K562 (cell line): ENCODE measurements at regions not wholly inside any gene's neighbourhood (a gene's known extent, or its start where the extent isn't known, plus 50 kb on each side); places are given as distances from the start of the nearest gene placed in this dataset.

Experiments
- ATAC-seq: fragments of 200-7000 bp; cut with Tn5 transposase; 3 replicates; pipeline ENCODE4 v1.9.1; 2020; ENCODE audit warnings: moderate library complexity
- BruUV-seq: library from RNA; stranded (reverse); fragments of 400-500 nt; replicated peaks from 2 replicates; lab custom pipeline; 2021; lab: Mats Ljungman, UMichigan
- CTCF ChIA-PET: fragments of 300-600 bp; formaldehyde crosslinking; extraction: SDS; loops from one replicate; lab custom pipeline; 2021; ENCODE audit warnings: low intra/inter-chr PET ratio; lab: Yijun Ruan, JAX
- POLR2A ChIA-PET: fragments of 300-600, 350-650 bp; sonication (Branson Sonifier 250); formaldehyde crosslinking; extraction: SDS; loops from one replicate; lab custom pipeline; 2021; ENCODE audit warnings: antibody characterized with exemption, inconsistent platforms; lab: Yijun Ruan, JAX
- DNase-seq, 4 experiments: peaks; one replicate each; pipeline versions ENCODE4 v3.0.0 to v3.0.0-alpha.2; 2011 to 2018; ENCODE audit warnings: low spot score in 3 of 4, mixed read lengths in 3 of 4; ENCODE audit errors: extremely low read depth in 1 of 4
- FAIRE-seq: peaks from 2 replicates; lab custom pipeline; 2011; peaks lifted over from hg19 to GRCh38; lab: Jason Lieb, UNC
- H2AFZ ChIP-seq: 2 replicates; pipeline ENCODE4 v1.6.0; 2011; ENCODE audit warnings: low read depth, low read length, control low read depth, inconsistent platforms
- H3K27ac ChIP-seq: fragments of 200-600 bp; 3 replicates; pipeline ENCODE4 v1.8.0; 2011; ENCODE audit warnings: low read depth, mild to moderate bottlenecking, control low read depth, inconsistent platforms, low read length, moderate library complexity, mixed read lengths; ENCODE audit errors: extremely low read depth
- H3K27me3 ChIP-seq, 2 experiments: fragments of 300-600 bp in 1 of 2; 2 replicates in 1 of 2; 3 replicates in 1 of 2; pipeline versions ENCODE4 v1.6.0 to v1.8.0; 2011; ENCODE audit warnings: inconsistent platforms in 2 of 2, low read length in 2 of 2, mild to moderate bottlenecking in 1 of 2, mixed read lengths in 1 of 2, moderate library complexity in 1 of 2; ENCODE audit not compliant: control insufficient read depth in 2 of 2, insufficient read depth in 2 of 2
- H3K36me3 ChIP-seq: fragments of 300-600 bp; 3 replicates; pipeline ENCODE4 v1.8.0; 2011; ENCODE audit warnings: mild to moderate bottlenecking, low read length, inconsistent platforms; ENCODE audit not compliant: control insufficient read depth, insufficient read depth
- H3K4me1 ChIP-seq, 2 experiments: fragments of 200-600 bp in 1 of 2; replicated peaks in 1 of 2; 2 replicates in 1 of 2; 3 replicates in 1 of 2; pipeline versions ENCODE4 v1.5.1 to v1.8.0; 2011; ENCODE audit warnings: inconsistent platforms in 2 of 2, low read length in 2 of 2, mild to moderate bottlenecking in 1 of 2, mixed read lengths in 1 of 2, moderate library complexity in 1 of 2; ENCODE audit not compliant: control insufficient read depth in 2 of 2, insufficient read depth in 2 of 2
- H3K4me2 ChIP-seq: 2 replicates; pipeline ENCODE4 v1.6.1; 2011; ENCODE audit warnings: low read length, control low read depth, inconsistent platforms, mixed read lengths; ENCODE audit not compliant: insufficient read depth
- H3K4me3 ChIP-seq: fragments of 200-600 bp; sonication (generic), shearing (Covaris generic); 2 replicates; pipeline ENCODE4 v1.5.1; 2016; ENCODE audit warnings: control low read depth, inconsistent platforms
- H3K79me2 ChIP-seq: fragments of 200-600 bp; 3 replicates; pipeline ENCODE4 v1.8.0; 2011; ENCODE audit warnings: low read length, inconsistent platforms; ENCODE audit not compliant: control insufficient read depth, insufficient read depth
- H3K9ac ChIP-seq, 2 experiments: 2 replicates each; pipeline versions ENCODE4 v1.6.0 to v1.6.1; 2011; ENCODE audit warnings: low read depth in 2 of 2, low read length in 2 of 2, control low read depth in 1 of 2, inconsistent platforms in 1 of 2, mild to moderate bottlenecking in 1 of 2, mixed read lengths in 1 of 2; ENCODE audit not compliant: insufficient read depth in 1 of 2
- H3K9me1 ChIP-seq: one replicate; pipeline ENCODE4 v1.6.0; 2011; ENCODE audit warnings: inconsistent platforms, mild to moderate bottlenecking, low read length, moderate library complexity; ENCODE audit not compliant: control insufficient read depth, insufficient read depth
- H3K9me3 ChIP-seq: replicated peaks from 2 replicates; pipeline ENCODE4 v1.5.1; 2011; ENCODE audit warnings: low read depth, low read length, inconsistent platforms; ENCODE audit not compliant: control insufficient read depth, insufficient read depth
- H4K20me1 ChIP-seq: replicated peaks from 2 replicates; pipeline ENCODE4 v1.6.1; 2011; ENCODE audit warnings: low read length, inconsistent platforms, mixed read lengths; ENCODE audit not compliant: control insufficient read depth, insufficient read depth
- ARHGAP35 ChIP-seq: fragments of 450-650 bp; IDR thresholded peaks from 2 replicates; pipeline ENCODE4 v1.6.1; 2018; ENCODE audit not compliant: partially characterized antibody
- BMI1 ChIP-seq: fragments of 150-350 bp; IDR thresholded peaks from 2 replicates; pipeline ENCODE4 v1.6.1; 2014; ENCODE audit warnings: low read length
- BRF1 ChIP-seq: IDR thresholded peaks from 3 replicates; pipeline ENCODE4 v1.6.1; 2011; ENCODE audit warnings: borderline replicate concordance, mild to moderate bottlenecking; ENCODE audit not compliant: insufficient read length; ENCODE audit errors: extremely low read depth
- CREM ChIP-seq: IDR thresholded peaks from 2 replicates; pipeline ENCODE4 v1.6.1; 2014; ENCODE audit warnings: antibody characterized with exemption, low read depth
- DEAF1 ChIP-seq: fragments of 450-650 bp; formaldehyde crosslinking; IDR thresholded peaks from 2 replicates; pipeline ENCODE4 v1.4.0; 2020; ENCODE audit warnings: mild to moderate bottlenecking, moderate library complexity
- EP400 ChIP-seq: fragments of 450-650 bp; IDR thresholded peaks from 2 replicates; pipeline ENCODE4 v1.6.1; 2017; ENCODE audit warnings: antibody characterized with exemption, mild to moderate bottlenecking, moderate library complexity
- GATAD2A ChIP-seq: fragments of 450-650 bp; IDR thresholded peaks from 2 replicates; pipeline ENCODE4 v1.6.1; 2017
- LARP7 ChIP-seq: fragments of 450-650 bp; IDR thresholded peaks from 2 replicates; pipeline ENCODE4 v1.6.1; 2016
- NONO ChIP-seq, 2 experiments: fragments of 200-400 bp in 1 of 2; fragments of 450-650 bp in 1 of 2; formaldehyde crosslinking in 1 of 2; IDR thresholded peaks; 2 replicates each; pipeline ENCODE4 v1.6.1; 2017; ENCODE audit warnings: low read depth in 2 of 2, mild to moderate bottlenecking in 2 of 2, moderate library complexity in 2 of 2, low read length in 1 of 2
- PHF20 ChIP-seq: fragments of 450-650 bp; IDR thresholded peaks from 2 replicates; pipeline ENCODE4 v1.6.1; 2018; ENCODE audit not compliant: partially characterized antibody
- RBM25 ChIP-seq: fragments of 200-400 bp; formaldehyde crosslinking; IDR thresholded peaks from 2 replicates; pipeline ENCODE4 v1.6.1; 2018; ENCODE audit warnings: low read length, low read depth, moderate library complexity; ENCODE audit not compliant: severe bottlenecking
- SAFB2 ChIP-seq: fragments of 200-400 bp; formaldehyde crosslinking; IDR thresholded peaks from 2 replicates; pipeline ENCODE4 v1.6.1; 2018; ENCODE audit warnings: borderline replicate concordance, low read length, low read depth, moderate library complexity; ENCODE audit not compliant: severe bottlenecking
- SIN3B ChIP-seq: fragments of 450-650 bp; IDR thresholded peaks from 2 replicates; pipeline ENCODE4 v1.6.1; 2017; ENCODE audit warnings: low read depth, mild to moderate bottlenecking, moderate library complexity
- SNRNP70 ChIP-seq: fragments of 200-400 bp; formaldehyde crosslinking; optimal IDR thresholded peaks from 2 replicates; pipeline ENCODE3; 2017; ENCODE audit warnings: low read depth, low read length
- TAF7 ChIP-seq: fragments of 450-650 bp; IDR thresholded peaks from 2 replicates; pipeline ENCODE4 v1.6.1; 2016; ENCODE audit warnings: missing genetic modification characterization, missing compliant biosample characterization
- ZBTB1 ChIP-seq: sonication (generic); formaldehyde crosslinking; IDR thresholded peaks from 2 replicates; pipeline ENCODE4 v1.8.1; 2023; ENCODE audit warnings: missing genetic modification reagents, low read depth, mild to moderate bottlenecking, borderline replicate concordance
- ZNF274 ChIP-seq: IDR thresholded peaks from 2 replicates; pipeline ENCODE4 v1.6.1; 2011; ENCODE audit warnings: low read depth, mild to moderate bottlenecking, low read length, moderate library complexity, borderline replicate concordance
- ZNF41 ChIP-seq: fragments of 250-450 bp; sonication (Bioruptor Pico); conservative IDR thresholded peaks from 2 replicates; pipeline ENCODE4 v1.4.0; 2020; ENCODE audit warnings: mild to moderate bottlenecking
- ZNF449 ChIP-seq: fragments of 250-450 bp; sonication (Bioruptor Pico); IDR thresholded peaks from 2 replicates; pipeline ENCODE4 v1.8.0; 2022; ENCODE audit warnings: moderate library complexity, mild to moderate bottlenecking, inconsistent platforms
- ZNF639 ChIP-seq, 2 experiments: fragments of 200-800 bp in 1 of 2; sonication (Bioruptor generic) in 1 of 2; sonication (generic) in 1 of 2; formaldehyde crosslinking in 1 of 2; IDR thresholded peaks in 1 of 2; conservative IDR thresholded peaks in 1 of 2; 2 replicates each; pipeline versions ENCODE4 v1.5.0 to v1.6.1; 2016 to 2020; ENCODE audit warnings: missing compliant biosample characterization in 1 of 2, missing genetic modification characterization in 1 of 2, missing genetic modification reagents in 1 of 2
- WGBS: fragments of 100-300 bp; shearing (Covaris generic); methylation state at CpG from one replicate; pipeline ENCODE4 v1.1.6; 2016; ENCODE audit warnings: low coverage, mixed read lengths; ENCODE audit not compliant: insufficient coverage; ENCODE audit errors: missing lambda C conversion rate; 5-methylcytosine and 5-hydroxymethylcytosine counted together
- in situ Hi-C: fragments of 300-500 bp; cut with MboI; formaldehyde crosslinking; loops from 4 replicates; pipeline ENCODE4 v1.15.0; 2018; ENCODE audit warnings: inconsistent platforms, mixed read lengths
- intact Hi-C: fragments of 100-400 bp; cut with micrococcal nuclease; formaldehyde crosslinking; loops from 2 replicates; pipeline ENCODE4 v1.14.2; 2022

GRCh38 chr3:59285560-59285959, 235.7 kb upstream of the CFAP20DC start (continued):
- TF ChIP-seq BMI1 = no peak
- TF ChIP-seq ZNF274 = no peak
- TF ChIP-seq EP400 = no peak
- no peak for TF ChIP-seq PHF20
- TF ChIP-seq DEAF1 = no peak
- no peak for TF ChIP-seq RBM25

- intact Hi-C loops (no loop called here), in situ Hi-C loops (no loop called here)
- 0% methylated on average over 1 of the region's 1 CpG for WGBS
- H3K4me3 ChIP-seq = no peak overlapping the region
- POLR2A ChIA-PET = no interaction called here
- no TSS peak for BruUV-seq
- CTCF ChIA-PET = no interaction called here
- no peak overlapping the region for H3K27ac ChIP-seq
- no peaks in the 10 kb centered on the region for H3K4me1 ChIP-seq
- H4K20me1 ChIP-seq = no peaks in the 10 kb centered on the region
- FAIRE-seq (no peak), DNase-seq (no peak), ATAC-seq (no peak)
- peaks cover 0 to 5% of the 10 kb centered on the region in 2 experiments; a peak in 2 of 5 replicates for H3K27me3 ChIP-seq
- no peaks in the 10 kb centered on the region for H3K79me2 ChIP-seq
- H3K36me3 ChIP-seq = no peaks in the 10 kb centered on the region
- no peak overlapping the region for H3K4me2 ChIP-seq
- no peaks in the 10 kb centered on the region for H3K9me3 ChIP-seq
- no peaks in the 10 kb centered on the region for H3K9me1 ChIP-seq
- H2AFZ ChIP-seq = no peak overlapping the region
- no peak overlapping the region for H3K9ac ChIP-seq
- TF ChIP-seq GATAD2A = no peak
- no peak for TF ChIP-seq SAFB2
- TF ChIP-seq ZNF449 = no peak
- no peak for TF ChIP-seq NONO (IDR thresholded peaks at IDR 0.05; ENCODE audit: low read depth in 2 of 2, low read length in 1 of 2)
- TF ChIP-seq ZNF41 = no peak
- no peak for TF ChIP-seq SNRNP70
- TF ChIP-seq BRF1 = no peak
- TF ChIP-seq ZNF639 (CRISPR knock-in tag; conservative IDR thresholded peaks at IDR 0.05 in 1 of 2, IDR thresholded peaks at IDR 0.05 in 1 of 2) = no peak
- no peak for TF ChIP-seq SIN3B
- TF ChIP-seq CREM = no peak
- no peak for TF ChIP-seq ZBTB1 (CRISPR knock-in tag)
- no peak for TF ChIP-seq ARHGAP35
- TF ChIP-seq LARP7 = no peak
- TF ChIP-seq TAF7 (tag) = no peak
These were observed 235.1 kb upstream of the CFAP20DC start for GRCh38 chr3:59284926-59285325.
